Neural progenitor cell (in vitro differentiated cells): ENCODE measurements at regions not wholly inside any gene's neighbourhood (a gene's known extent, or its start where the extent isn't known, plus 50 kb on each side); places are given as distances from the start of the nearest gene placed in this dataset.

Experiments
- EZH2 ChIP-seq: fragments of 200-600 bp; sonication (generic); IDR thresholded peaks from 2 replicates; pipeline ENCODE4 v1.6.1; 2017; ENCODE audit warnings: antibody characterized with exemption, mild to moderate bottlenecking, moderate library complexity
- EZH2phosphoT487 ChIP-seq: fragments of 200-600 bp; sonication (generic); IDR thresholded peaks from 2 replicates; pipeline ENCODE4 v1.6.1; 2017; ENCODE audit warnings: antibody characterized with exemption
- TF ChIP-seq, protein P1 (sequence below): fragments of 200-600 bp; sonication (generic); IDR thresholded peaks from 2 replicates; pipeline ENCODE4 v1.5.1; 2017; ENCODE audit warnings: antibody characterized with exemption, mild to moderate bottlenecking

DNA sequence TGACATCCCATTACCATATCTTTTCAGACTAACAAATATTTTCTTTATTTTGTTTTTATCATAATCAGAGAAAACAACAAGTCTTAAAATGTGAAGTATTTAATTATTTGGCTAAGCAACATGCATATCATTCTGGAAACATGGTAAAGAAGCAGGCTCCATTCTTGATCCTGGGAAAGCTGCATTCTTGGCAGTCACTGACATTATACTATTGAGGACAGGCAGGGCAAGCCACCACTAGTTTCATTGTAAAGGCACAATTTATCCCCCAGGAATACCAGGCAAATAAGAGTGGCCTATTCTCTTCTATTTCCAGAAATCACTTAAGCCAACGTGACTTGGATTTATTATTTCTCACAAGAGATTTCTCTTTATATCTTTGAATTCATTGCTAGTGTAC, 153.8 kb upstream of the AKR1E2 start:
- TF ChIP-seq, protein P1, sequence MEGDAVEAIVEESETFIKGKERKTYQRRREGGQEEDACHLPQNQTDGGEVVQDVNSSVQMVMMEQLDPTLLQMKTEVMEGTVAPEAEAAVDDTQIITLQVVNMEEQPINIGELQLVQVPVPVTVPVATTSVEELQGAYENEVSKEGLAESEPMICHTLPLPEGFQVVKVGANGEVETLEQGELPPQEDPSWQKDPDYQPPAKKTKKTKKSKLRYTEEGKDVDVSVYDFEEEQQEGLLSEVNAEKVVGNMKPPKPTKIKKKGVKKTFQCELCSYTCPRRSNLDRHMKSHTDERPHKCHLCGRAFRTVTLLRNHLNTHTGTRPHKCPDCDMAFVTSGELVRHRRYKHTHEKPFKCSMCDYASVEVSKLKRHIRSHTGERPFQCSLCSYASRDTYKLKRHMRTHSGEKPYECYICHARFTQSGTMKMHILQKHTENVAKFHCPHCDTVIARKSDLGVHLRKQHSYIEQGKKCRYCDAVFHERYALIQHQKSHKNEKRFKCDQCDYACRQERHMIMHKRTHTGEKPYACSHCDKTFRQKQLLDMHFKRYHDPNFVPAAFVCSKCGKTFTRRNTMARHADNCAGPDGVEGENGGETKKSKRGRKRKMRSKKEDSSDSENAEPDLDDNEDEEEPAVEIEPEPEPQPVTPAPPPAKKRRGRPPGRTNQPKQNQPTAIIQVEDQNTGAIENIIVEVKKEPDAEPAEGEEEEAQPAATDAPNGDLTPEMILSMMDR, result no peak
- TF ChIP-seq EZH2, result no peak
- no peak for TF ChIP-seq EZH2phosphoT487
